NCI-H2029 (cell line): ENCODE measurements at regions not wholly inside any gene's neighbourhood (a gene's known extent, or its start where the extent isn't known, plus 50 kb on each side); places are given as distances from the start of the nearest gene placed in this dataset.
"Not testable (repeated sequence)": the region's sequence is repeated elsewhere in the genome, so short reads cannot be mapped to it uniquely, and the experiment has no call there.

ENCODE experiments used
- DNase-seq: peaks from one replicate; lab custom pipeline; 2025; lab: John Stamatoyannopoulos, UW

DNA sequence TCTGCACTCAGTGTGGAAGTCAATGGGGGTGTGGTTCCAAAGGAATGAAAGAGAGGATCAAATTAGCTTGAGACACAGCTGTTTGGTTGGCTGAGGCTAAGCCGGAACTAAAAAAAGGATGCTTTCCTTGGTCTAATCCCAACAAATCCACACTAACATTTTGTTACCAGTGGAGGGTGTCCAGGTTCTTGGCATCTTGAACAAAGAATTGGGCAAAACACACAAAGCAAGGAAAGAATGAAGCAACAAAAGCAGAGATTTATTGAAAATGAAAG lies 278.6 kb upstream of the PLET1 start:
- DNase-seq, result not testable (repeated sequence)

DNA sequence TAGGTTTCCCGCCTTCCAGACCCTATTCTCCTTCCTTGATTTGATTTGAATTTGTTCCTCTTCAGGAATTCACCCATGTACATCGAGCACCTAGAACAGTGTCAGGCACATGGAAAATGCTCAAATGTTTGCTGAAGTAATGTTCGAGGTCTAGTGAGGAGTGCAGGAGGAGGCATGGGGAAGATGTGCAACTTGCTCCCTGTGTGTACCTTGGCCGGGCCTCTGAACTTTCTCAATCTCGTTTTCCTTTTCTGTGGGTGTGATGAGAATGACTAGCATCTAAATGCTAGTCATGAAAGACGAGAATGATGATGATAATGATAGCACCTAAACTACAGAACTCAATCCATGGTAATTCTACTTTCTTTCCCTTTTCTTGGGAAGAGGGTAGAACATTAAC lies 279.1 kb upstream of the PLET1 start:
- no peak for DNase-seq

DNA sequence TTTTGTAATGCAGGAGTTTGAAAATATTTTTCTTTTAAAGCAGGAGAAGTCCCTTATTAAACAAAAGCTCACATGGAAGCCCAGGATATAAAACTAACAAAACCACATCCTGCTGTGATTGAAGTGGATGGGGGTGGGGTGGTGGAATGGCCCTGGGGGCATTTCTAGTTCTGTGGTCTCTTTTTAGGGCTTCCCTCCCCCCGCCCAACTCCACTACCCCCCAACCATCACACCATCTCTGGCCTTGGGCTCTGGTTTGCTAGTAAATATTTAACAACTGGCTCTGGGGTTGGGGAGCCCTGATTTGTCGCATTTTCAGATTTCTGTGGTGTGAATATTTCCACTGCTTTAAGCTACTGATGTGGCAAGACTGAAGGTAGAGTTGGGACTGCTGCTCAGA lies 279.6 kb upstream of the PLET1 start:
- DNase-seq, result no peak

DNA sequence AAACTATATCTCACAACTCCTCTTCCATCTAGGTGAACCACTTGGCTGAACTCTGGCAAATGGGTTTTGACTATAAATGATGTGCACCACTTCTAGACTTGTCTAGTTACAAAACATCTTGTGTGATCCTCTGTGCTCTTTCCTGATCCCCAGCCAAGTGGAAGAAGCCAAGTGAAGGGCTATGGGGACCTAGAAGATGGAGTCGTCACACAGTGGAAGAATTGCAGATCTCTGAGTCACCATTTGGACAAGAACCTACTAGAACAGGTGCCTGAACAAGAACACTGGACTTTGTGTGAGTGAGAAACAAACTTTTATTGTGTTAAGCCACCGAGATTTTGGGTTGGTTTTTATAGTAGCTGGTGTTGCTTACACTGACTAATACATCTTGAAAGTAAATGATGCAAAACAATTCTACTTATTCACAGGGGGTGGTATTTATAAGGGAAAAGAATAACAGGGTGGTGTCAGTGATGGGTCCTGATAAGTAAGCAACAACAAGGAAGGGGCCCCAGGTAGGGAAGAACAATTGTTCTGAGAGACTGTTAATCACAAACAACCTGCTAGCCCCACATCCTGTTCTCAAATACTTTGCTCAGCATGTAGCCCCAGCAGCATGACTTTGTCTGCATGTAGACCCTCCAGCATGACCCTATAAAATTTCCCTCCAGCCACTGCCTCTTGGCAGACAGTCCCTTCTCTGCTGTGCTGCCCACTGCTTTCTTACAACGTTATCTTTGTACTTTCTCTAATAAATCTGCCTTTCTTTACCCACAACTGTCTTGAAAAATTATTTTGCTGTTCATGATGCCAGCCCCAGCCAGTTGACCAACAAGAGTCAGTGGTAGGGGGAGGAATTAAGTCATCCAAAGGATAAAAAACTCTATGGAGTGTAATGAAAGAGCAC lies 280.7 kb upstream of the PLET1 start:
- no peak for DNase-seq

DNA sequence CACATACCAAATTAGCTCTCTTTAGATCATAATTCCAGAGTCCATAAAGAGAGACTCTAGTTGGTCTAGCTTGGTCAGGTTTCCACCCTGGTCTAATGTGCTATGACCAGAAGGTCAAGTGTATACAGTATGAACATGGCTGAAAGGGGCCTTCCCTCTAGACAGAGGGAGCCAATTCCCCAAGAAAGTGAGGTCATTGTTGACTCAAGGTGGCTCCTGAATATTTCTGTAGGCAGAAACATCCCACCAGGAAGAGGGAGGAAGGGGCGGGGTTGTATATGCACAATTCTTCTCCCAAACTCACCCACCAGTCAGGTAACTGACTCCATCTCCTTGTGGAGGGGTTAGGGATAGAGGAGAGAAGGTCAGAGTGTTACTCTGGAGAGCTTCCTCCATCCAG lies 281.8 kb upstream of the PLET1 start:
- DNase-seq, result no peak

DNA sequence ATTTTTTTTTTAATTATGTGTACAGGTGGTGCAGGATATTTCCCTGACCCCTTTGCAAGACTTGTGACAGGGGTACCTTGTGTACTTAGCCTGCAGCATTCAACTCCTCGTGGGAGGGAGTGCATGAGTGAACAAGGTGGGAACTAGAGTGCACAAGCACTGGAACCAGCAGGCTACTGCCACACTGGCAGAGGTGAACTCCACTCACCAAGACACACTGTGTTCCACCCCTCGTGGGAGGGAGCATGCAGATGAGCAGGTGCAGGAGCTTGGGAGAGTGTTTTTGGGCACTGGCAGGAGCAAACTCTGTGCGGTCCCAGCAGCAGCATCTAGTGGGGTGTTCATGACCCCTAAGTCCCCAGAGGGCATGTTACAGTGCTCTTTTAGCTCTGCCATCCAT lies 282.7 kb upstream of the PLET1 start:
- DNase-seq, result no peak

DNA sequence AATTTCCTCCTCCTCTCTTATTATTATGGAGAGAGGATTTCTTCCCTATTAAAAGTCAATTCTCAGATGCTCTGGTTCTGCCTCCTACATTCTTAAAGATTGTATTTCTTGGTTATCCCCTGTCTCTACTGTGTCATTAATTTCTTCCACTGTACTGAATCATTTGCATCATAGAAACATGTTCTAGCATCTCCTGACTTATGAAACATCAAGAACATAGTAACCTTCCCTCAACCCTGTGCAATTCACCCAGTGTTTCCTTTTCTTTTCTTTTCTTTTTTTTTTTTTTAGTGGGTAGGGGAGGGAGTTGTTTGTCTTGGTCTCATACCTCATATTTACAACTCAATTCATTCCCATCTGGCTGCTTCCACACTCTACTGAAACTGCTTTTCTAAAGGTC lies 288.0 kb upstream of the PLET1 start:
- no peak for DNase-seq

DNA sequence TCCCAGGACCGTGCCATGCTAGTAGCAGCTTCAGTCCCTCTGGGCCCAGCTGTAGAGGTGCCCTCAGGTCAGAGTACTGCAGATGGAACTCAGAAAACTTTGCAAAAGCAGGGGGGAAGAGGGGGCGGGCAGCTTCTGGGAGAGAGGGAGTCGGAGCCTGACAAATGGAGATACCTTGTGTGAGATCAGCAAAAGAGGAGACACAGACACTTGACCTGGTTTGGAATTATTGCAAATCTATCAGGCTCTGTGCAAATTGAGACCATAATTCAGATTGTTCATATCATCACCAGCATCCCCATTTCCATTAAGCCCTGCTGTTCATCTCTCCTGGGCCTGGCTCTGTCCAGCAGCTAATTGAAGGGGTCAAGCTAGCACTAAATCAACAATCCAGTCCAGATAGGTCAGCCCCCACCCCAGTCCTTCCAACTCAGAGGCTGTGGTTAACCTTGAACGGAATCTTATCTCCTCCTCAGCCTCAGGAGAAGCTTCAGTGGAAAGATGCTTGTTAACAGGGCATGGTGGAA lies 292.6 kb upstream of the PLET1 start:
- DNase-seq, result no peak

DNA sequence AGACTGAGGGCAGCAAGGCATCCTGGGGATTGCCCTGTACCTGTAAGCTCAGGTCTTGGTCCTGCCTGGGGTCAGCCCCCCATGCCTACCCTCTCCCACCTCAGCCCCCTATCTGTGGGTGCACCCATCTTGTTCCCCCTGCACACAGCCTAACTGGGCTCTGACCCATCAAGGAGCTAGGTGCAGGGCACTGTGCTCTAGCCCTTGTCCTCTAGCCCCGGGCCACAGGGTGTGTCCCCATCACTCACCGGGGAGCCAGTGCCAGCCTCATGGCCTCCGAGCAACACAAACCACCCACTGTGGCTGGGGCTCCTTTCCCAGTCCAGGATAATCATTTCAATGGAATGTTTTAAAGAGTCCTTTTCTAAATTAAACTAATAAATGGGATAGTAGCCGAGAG lies 293.9 kb upstream of the PLET1 start:
- DNase-seq, result no peak

DNA sequence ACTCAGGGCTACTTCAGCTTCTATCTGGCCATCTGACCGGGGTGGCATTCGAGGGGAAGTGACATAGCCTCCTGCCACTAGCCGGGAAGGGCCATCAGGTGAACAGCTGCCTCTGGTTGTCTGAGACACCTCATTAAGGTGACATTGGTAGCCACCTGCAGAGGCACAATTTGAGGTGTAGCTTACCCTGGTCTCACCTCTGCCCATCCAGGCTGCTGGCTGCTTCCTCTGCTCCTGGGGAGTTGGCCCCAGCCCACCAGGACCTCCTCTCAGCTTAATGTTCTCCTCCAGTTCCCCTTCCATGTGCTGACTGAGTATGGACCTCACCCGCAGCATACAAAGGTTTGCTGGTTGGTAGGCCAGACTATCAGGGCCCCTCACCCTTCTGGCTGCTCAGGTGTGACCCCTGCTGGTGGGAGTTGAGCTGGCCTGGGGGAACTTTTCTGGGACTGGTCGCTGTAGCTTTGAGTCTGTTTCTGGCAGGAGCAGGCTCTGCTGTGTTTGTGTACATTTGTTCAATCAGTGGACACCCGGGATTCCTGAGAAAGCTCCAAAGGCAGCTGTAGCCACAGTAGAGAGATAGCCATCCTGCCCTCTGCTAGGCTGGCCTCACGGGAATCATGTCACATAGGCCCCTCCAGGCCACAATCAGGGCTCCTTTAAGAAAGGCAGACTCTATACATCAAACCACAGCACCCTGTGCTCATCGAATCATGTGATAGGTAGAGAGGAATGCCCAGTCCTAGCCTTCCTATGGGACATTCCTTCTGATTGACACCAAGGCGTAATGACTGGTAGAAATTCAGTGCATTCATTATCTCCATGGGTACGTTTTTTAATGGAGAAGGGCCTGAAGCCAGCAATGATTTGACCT lies 295.1 kb upstream of the PLET1 start:
- DNase-seq, result no peak

DNA sequence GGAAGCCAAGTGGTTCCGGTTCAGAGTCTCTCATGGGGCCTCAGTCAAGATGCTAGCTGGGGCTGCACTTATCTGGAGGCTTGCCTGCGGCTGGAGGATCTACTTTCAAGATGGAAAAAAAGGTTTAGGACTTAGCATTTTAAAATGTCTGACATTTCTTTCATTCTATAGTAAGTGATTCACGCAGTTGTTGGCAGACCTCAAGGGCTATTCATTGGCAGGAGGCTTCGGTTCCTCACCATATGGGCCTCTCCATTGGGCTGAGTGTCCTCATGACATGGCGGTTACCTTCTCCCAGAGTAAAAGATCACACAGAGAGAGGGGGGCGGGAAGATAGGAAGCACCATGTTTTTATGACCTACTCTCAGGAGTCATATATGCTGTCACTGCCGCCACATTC lies 298.0 kb upstream of the PLET1 start:
- DNase-seq, result no peak

DNA sequence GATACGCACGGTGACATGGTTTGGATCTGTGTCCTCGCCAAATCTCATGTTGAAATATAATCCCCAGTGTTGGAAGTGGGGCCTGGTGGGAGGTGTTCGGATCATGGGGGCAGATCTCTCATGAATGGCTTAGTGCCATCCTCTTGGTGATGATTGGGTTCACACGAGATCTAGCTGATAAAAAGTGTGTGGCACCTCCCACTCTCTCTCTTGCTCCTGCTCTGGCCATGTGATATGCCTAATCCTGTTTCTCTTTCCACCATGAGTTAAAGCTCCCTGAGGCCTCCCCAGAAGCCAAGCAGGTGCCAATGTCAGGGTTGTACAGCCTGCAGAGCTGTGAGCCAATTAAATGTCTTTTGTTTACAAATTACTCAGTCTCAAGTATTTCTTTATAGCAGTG lies 303.1 kb upstream of the PLET1 start:
- no peak for DNase-seq

DNA sequence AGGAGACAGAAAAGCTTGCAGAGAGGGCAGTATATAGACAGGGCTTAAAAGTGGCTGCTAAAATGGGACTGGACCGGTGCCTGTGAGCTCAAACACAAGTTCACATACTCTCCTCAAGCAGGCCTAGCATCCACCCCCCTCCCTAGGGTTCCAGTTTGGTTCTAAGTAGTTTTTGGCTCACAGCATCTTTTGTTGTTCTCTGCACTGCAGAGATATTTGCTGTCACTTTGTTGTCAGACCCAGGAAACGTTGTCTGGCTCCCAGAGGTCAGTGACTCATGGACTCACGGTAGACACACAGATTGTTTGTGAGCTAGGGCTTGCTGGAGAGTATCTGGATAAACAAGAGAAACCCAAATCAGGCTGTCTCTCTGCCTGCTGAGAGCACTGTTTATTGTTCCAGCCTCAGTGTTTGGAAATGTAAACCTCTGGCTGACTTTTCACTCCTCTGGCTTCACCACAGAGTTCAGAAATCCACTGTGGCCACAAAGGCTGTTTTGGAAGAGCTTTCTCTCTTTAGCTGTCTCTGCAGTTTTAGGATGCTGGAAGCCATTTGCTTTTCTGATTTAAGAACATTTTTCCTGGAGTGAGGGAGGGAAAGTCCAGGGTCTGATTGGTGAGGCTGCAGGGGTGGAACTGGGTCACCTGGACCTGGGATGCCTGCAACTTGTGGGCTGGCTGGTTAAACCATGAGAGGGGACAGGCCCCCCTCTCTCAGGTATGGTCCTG lies 303.7 kb upstream of the PLET1 start:
- no peak for DNase-seq

DNA sequence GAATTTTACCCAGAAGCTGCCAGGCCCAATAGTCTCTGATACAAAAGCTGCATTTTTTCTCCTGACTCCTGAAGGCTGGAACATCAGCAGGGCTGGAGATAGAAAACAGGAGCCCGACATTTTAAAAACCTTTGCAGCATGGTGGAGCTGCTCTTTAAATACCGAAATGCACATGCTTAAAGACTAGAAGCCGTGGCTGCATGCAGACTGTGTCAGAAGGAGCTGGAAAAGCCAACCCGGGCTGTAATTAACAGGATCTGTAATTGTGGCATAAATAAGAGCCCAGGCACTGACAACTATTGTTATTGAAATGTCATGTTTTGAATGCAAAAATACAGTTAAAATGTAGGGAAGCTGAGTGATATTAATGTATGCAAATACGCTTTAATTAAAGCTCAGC lies 304.9 kb upstream of the PLET1 start:
- DNase-seq, result no peak

DNA sequence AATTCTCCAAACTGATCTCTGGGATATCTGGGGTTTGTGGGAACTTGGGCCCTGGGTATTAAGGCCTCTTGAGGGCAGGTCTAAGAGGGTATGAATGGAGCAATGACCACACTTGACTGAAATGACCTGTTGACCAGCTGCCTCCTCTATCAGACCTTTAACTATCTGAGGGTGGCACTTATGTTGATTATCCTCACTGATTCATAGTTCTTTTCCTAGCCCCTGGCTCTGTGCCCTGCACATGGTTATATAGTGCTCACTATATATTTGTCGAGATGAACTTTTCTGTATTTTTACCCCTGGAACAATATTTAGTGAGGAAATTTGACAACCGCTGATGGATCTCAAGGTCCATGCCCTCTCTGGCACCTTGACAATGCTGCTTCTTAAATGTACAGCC lies 305.5 kb upstream of the PLET1 start:
- no peak for DNase-seq

DNA sequence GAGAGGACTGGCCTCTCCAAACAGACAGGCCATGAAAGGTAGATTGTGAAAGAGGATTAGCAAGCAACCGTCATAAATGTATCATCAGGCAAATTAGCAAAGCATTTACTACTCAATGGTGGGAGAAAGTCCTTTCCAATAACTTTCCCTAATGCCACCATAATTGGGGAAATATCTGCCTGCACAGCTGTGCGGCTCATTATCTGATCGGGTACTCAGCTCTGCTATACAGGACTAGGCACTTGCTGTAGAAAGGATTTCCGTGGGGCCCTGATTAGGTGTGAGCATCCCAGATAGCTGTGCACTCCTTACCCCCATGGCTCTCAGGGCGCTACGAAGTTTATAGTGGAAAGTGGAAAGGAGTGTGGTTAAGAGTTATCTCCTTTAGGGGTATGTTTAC lies 309.7 kb upstream of the PLET1 start:
- DNase-seq, result no peak

DNA sequence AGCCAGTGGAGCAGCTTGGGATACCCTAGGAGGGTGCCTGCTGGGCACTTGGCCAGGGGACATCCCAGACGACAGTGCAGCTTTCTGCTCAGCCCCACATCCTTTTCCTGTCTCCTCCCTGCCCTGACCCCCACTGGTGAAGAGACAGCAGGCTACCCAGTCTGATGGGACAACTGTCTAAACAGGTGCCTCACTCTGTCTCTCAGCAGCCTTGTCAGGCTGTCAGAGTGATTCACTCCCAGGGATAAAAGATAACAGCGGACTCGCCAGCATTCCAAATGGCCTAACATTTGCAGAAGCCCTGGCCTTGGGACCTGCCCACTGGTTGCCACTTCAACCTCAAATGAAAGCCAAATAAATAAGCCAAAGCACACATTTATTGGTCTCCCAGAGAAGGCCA lies 318.6 kb upstream of the PLET1 start:
- no peak for DNase-seq

DNA sequence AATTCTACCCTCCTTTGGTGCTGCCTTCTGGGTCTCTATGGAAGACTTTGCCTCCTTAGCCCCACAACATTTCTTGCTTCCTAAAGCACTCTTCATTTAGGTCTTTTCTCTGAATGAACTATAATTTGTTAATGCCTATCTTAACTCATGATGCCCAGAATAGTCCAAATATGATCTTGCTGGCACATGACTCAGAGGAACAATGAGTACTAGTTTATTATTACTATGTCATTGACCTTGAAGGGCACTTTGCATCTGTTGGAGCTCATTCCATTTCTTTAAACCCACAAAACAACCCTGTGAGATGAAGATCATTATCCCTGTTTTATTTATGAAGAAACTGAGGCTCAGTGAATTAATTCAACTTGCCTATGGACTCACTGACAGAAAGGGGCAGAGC lies 320.2 kb upstream of the PLET1 start:
- DNase-seq, result no peak

DNA sequence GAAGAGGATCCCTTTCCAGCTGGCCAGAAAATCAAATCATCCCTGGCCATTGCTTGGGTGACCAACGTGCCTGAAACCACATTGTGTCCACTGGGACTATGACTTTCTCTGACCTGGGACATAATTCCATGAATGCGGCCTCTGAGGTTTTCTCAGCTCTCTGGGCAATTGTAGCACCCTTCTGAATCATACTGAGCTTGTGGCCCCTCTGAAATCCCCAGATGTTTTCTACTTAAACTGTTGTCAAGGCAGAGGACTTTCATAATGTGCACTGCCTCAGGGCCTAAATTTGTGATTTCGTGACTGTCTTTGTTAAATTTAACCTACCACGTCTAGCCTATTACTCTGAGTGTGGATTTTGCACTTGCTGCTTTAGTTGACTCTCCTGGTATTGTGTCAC lies 321.1 kb upstream of the PLET1 start:
- DNase-seq, result no peak

DNA sequence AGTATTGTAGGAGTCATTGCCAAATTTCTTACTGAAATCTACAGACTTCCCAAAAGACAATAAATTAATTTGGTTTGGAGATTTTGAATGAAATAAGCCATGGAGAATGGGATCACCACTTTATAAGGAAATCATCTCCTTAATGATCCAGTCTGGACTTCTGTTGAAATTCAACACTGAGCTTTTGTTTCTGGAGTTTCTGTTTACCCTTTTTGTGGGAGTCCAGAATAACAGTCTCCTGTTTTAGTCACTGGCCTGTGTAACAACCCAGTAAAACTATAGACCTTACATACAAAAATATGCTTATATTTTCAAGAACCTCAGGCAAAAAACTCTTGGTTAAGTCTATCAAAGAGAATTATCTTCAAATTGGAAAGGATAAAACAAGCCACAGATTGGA lies 321.7 kb upstream of the PLET1 start:
- no peak for DNase-seq

DNA sequence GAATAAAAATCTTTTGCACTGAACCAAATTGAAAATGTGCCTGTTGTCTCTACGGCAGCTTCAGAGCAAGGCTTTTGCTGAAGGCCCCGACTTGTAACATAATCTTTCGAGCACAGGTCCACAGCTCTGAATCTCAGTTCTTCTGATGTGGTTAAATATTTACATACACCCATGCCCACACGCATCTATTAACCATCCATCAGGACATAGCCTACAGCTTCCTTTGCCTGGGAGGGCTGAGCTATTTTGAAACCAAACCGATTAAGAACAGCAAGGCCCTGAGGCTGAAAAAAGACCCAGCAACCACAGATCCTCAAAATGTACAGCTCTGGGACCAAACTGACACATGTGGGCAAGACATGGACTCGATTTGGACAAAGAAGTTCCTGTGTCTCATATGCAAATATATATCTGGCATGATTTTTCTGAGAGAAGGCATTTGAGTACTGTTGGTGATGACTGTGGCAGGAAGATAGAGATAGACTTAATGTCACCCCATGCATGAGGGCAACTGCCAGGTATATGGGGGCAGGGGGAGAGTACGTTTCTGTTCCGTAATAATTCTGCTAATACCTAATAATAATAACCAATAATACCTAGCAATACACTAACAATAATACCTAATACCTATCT lies 322.7 kb upstream of the PLET1 start:
- no peak for DNase-seq

DNA sequence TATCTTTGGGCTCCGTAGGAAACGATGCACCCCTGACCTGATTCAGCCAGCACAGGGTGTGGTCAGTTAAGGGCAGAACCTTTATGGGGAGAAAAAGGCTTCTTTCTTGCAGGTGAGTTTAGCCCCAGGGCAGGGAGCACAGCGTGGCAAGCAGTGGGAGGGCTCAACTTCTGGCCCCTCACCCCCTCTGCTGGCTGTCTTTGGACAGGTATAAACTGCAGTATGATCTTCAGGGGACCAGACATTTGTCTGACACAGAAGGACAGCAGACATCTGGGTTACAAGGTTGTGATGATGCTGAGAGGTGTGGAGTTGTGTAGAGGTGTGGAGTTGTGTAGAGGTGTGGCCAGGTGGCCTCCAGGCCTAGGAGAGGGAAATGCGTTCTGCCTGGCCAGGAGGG lies 324.0 kb upstream of the PLET1 start:
- no peak for DNase-seq
